ENCODE measurements at regions not wholly inside any gene's neighbourhood (a gene's known extent, or its start where the extent isn't known, plus 50 kb on each side); places are given as distances from the start of the nearest gene placed in this dataset.

DNA sequence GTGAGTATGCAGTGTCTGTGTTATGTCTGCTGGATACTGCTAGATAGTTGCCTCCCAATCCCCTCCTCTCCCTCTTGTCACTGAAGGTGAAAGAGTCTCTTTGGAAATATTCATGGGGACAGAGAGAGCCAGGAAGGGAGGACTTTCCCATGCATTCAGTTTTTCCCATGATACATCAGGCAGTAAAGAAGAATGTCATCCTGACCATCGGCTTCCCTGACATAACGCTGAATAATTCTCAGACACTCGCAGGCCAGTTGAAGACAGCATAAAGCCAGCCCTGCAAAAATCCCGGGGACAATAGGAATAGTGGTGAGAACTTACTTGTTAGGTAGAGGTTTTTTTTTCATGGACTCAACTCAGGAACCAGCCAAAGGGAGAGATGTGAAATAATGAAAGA, 58.1 kb downstream of the KLF4 start:
- no peak overlapping the region for H3K4me3 ChIP-seq (ENCODE audit: low read depth, low read length)
- DNase-seq (ENCODE audit: low read depth), result no peak

DNA sequence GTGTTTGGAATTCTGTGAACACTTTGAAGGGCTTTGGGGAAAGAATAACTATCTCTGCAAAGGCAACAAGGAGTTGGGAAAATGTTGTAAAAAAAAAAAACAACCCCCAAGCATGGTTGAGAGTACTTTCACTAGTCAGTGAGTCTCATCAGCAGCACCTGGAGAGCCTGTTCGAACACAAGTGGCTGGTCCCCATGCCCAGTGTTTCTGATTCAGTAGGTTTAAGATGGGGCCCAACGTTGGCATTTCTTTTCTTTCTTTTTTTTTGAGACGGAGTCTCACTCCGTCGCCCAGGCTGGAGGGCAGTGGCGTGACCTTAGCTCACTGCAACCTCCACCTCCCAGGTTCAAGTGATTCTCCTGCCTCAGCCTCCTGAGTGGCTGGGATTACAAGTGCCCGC, 59.5 kb downstream of the KLF4 start:
- no peak overlapping the region for H3K4me3 ChIP-seq (ENCODE audit: low read depth, low read length)
- no peak for DNase-seq (ENCODE audit: low read depth)

DNA sequence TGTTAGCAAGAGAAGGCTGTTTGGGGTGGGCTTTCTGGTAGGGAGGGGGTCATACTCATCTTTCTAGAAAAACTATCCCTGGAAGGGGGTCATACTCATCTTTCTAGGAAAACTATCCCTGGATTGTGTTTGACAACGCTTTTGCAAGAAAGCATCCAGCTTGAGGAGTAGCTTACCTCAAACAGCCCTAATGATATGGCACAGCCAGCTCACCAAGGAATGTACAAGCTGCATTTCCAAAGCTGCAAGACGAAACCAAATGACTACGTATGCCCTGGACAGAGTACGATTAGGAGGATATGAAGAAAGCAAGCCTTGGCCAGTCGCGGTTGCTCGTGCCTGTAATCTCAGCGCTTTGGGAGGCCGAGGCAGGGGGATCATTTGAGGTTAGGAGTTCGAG, 63.4 kb downstream of the KLF4 start:
- no peak for DNase-seq (ENCODE audit: low read depth)
- H3K4me3 ChIP-seq (ENCODE audit: low read depth, low read length), result no peak overlapping the region

DNA sequence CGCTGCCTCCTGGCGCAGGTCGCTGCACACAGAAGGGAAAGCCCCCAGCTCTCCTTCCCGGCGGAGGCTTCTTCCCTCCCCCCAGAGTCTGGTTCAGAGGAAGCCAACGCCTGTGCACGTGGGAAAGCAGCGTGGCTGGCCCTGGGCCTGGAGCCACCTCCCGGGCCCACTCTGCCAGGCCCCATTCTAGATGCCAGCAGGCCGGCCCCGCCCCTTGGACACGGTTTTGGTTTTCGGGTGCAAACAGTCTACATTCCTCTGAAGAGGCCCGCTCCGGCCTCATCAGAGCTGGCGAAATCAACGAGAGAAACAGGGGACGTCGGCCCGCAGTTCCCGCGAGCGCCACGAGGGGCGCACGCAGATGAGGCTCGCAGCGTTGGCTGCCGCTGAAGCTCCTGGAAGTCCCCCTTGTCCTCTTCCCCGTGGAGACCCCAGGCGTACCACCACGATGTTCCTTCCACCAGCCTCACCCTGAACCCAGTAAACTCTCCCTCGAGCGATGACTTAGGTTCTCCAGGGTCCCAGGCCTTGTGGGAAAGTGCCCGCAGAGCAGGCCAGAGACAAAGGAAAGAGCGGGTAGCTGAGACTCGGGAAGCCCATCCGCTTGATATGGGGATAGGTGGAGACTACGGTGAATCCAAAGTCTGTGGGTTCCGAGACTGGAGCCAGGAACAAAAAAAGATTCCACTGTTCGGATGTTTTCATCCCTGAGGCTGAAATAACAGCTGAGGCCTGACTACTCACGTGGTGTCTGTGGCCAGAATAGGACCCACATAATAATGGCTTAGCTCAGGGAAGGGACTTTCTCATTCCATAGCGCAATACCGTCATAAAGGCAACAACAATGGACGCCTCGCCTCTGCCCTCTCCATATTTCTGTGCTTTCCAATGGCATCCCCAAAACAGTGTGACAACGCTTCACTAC, 64.2 kb downstream of the KLF4 start:
- peak overlapping the region; percentile 24 for H3K4me3 ChIP-seq (ENCODE audit: low read depth, low read length)
- DNase-seq (ENCODE audit: low read depth), result peak; percentile 1

DNA sequence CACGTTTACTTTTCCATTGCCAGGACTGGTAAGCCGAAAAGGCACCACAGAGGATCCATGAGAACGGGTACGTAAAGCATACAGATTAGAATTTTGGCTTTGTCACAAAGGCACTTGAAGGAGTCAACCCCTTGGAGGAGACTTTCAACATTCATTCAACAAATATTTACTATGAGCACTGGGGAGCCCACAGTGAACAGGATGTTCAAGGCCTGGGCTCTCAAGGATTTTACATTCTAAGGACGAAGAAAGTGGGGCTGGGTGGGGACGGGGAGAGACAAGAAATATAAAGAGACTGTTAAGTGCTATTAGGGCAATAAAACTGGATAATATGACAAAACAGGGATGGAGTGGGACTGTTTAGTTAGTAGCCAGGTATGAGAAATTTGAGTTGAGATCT, 66.0 kb downstream of the KLF4 start:
- DNase-seq (ENCODE audit: low read depth), result no peak
- H3K4me3 ChIP-seq (ENCODE audit: low read depth, low read length), result no peak overlapping the region

DNA sequence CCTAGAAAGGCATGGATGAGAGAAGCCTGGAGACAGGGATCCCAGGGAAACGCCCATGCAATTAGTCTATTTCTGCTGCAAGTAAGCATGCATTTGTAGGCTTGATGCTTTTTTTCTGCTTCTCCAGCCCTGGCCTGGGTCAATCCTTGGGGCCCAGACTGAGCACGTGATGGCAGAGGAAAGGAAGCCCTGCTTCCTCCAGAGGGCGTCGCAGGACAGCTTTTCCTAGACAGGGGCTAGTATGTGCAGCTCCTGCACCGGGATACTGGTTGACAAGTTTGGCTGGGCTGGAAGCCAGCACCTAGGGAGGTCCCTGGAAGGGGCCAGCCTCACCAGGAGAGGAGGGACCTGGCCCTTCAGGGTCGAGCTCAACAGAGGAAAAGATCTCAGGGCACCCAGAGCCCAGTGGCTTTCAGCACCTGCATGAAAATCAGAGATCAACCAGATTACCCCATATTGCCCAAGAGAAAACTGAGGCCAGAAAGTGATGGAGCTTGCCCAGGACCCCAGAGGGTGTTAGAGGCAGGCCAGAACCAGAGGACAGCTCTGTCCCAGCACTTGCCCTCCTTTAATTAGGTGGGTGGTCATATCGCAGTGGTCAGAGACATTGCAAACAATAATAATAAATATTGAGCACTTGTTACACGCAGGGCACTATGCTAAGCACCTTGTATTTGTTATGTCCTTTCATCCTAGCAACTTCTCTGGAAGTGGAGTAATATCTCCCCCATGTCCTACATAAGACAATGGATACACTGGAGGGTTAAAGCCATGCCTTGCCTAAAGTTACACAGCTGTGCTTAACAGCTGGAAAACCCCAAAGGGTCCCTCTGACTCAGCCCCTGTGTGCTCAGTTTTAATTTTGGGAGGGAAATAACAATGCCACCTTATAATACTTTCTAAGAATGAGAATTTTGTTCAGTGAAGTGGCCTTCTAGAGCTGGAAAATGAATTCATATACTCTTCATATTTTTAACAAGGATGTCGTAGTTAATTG, 67.1 kb downstream of the KLF4 start:
- DNase-seq (ENCODE audit: low read depth), result peak; percentile 16
- no peak overlapping the region for H3K4me3 ChIP-seq (ENCODE audit: low read depth, low read length)

DNA sequence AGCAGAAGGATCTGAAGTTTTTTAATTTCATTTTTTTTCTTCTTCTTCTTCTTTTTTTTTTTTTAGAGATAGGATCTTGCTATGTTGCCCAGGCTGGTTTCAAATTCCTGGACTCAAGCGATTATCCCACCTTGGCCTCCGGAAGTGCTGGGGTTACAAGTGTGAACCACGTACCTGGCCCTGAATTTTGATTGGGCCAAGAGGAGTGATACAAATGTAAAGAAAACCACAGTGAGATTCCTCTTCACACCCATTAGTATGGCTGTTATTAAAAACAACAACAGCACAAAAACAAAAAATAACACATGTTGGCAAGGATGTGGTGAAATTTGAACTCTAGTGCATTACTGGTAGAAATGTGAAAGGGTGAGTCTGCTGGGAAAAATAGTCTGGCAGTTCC, 79.1 kb downstream of the KLF4 start:
- DNase-seq (ENCODE audit: low read depth), result no peak
- H3K4me3 ChIP-seq (ENCODE audit: low read depth, low read length), result no peak overlapping the region

DNA sequence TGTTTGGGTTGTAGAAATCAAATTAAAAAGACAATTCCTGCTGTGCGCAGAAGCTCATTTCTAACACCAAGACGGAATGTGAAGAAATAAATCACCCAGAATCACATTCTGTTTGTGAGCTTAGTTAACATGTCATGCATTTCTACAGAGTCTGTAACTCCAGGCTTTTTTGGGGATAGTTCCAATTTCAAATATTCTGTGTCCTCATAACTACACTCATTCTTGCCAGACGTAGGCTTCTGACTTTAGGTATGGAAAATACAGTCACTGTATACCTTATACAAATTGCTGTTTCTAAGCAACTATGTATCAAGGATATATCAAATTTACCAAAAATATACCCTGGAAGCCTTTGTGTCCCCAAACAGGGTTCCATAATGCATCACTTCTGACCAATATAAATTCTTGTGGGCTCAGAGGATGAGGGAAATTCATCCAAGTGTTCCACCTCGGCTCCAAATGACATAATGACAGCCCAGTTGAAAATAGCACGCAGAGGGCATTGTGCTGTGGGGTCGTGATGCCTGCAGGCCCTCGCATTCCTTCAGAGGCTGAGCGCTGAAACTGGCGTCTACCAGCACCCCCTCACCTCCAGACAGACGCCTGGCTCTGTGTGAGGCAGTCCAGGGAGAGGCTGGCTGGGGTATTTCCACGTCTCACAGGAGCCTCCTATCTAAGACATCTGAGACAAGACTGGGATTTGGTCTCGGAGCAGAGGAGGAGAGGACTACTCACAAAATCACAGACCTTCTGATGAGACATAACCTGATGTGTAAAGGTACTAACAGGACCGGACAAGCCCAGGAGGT, 79.8 kb downstream of the KLF4 start:
- H3K4me3 ChIP-seq (ENCODE audit: low read depth, low read length), result no peak overlapping the region
- DNase-seq (ENCODE audit: low read depth), result no peak

DNA sequence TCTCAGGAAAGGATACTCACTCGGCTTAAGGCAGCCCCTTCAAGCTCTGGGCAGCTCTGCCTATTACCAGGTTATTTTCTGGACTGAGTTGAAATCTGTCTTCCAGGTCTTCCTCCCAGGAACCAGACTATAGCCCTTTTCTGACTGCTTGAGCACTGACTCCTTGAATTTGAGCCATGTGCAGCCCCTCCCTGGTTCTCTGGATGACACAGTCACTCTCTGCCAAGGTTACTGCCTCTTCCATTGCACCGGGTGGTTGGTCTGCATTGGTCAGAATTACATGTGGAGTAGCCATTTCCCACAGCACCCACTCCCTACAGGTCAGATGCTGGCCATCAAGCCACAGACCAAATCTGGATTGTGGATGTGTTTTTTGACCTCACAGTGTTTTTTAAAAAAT, 81.9 kb downstream of the KLF4 start:
- no peak overlapping the region for H3K4me3 ChIP-seq (ENCODE audit: low read depth, low read length)
- no peak for DNase-seq (ENCODE audit: low read depth)

DNA sequence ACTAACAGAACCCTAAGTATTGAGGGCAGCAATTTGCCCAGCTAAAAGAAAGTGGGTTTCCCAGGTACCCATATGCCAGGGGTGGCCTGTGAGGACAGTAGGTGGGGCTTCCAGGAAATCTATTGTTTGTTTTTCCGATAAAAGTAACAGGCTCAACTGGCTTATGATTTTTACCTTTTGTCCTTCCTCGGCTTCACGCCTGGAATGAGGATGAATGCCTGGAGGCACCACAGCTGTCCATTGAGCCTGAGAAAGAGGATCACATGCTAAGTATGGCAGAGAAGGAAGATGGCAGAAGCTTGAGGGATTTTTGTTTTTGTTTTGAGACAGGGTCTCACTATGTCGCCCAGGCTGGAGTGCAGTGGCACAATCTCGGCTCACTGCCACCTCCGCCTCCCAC, 84.1 kb downstream of the KLF4 start:
- H3K4me3 ChIP-seq (ENCODE audit: low read depth, low read length), result no peak overlapping the region

DNA sequence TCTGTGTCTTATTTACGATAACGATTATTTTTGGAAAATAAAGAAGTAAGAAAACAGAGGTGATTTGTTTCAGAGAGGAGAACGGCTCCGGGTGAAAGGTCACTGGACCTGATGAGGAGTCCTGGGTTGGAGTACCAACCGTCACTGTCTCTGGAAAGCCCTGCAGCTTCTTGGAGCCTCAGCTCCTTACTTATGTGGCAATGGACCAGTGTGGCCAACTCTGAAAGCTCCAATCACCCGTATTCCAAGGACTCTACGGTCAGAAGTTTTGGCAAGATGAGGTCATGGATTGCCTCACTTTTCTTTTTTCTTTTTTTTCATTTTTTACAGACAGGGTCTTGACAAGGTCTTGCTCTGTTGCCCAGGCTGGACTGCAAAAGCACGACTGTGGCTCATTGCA, 84.8 kb downstream of the KLF4 start:
- no peak overlapping the region for H3K4me3 ChIP-seq (ENCODE audit: low read depth, low read length)
- DNase-seq (ENCODE audit: low read depth), result no peak

More for the DNA sequence above, 84.1 kb downstream of the KLF4 start:
- DNase-seq (ENCODE audit: low read depth), result no peak

DNA sequence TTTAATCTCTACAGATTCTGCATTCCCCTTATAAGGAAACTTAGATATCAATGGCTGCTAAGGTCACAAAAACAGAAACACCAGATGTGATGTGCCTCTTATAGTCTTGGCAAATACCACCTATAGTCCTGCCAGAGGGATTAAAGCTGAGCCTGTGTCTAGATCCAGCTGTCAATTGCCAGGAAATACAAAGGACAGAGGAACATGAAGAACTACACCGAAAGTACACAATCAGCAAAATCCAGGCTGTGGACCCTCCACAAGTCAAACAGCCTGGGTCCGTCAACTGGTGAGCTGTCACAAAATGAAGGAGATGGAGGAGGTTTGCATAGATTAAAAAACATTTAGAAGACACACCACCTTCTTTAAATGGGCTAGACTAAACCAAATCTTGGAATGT, 85.4 kb downstream of the KLF4 start:
- no peak for DNase-seq (ENCODE audit: low read depth)
- H3K4me3 ChIP-seq (ENCODE audit: low read depth, low read length), result no peak overlapping the region

DNA sequence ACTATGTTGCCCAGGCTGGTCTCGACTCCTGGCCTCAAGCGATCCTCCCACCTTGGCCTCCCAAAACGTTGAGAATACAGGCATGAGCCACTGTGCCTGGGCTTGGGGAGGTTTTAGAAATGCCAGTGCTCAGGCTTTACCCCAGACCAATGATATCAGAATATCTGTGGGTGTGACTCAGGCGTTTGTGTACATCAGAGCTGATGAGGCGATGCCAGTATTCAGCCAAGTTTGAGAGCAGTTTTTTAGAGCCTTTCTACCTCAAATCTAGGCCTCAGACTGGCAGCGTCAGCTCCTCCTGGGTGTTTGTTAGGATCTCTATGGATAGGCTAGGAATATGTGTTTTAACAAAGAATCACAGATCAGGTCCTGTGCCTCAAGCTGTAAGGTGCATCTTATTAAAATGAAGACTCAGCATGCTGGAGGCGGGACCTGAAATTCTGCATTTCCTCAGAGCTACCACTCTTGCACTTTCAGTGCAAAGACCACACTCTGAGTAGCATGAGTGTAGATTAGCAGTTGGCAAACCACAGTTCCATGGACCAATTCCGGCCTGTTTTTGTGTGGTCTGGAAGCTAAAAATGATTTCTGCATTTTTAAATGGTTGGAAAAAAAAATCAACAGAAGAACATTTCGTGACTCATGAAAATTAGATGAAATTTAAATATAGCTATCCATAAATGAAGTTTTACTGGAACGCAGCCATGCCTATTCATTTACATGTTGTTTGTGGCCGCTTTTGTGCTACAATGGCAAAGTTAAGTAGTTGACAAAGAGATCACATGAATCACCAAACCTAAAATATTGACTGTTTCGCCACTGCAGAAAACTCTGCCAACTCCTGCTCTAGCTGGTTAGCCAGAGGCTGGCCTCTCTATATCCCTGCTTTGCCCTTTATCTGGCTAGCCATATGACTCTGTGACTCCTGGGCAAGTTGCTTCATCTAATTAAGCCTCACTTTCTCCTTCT, 92.2 kb downstream of the KLF4 start:
- DNase-seq (ENCODE audit: low read depth), result no peak
- no peak overlapping the region for H3K4me3 ChIP-seq (ENCODE audit: low read depth, low read length)

DNA sequence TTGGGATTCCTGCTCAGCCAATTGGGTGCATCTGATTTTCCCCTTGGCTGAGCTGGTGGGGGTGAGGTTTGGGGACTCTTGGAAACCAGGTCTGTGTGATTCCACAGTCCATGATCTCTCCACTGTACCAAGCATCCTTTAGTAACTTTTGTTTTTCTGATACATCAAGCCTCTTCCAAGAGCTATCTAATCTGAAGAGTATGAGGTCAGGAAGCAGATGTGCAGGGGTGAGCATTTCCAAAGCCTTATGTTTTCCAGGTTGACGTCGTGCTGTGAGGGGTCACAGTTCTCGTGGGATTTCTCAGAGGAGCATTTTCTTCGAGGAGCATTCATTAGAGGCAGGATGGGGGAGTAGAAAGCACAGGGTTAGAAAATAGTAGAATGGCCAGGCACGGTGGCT, 95.3 kb downstream of the KLF4 start:
- DNase-seq (ENCODE audit: low read depth), result no peak
- no peak overlapping the region for H3K4me3 ChIP-seq (ENCODE audit: low read depth, low read length)

DNA sequence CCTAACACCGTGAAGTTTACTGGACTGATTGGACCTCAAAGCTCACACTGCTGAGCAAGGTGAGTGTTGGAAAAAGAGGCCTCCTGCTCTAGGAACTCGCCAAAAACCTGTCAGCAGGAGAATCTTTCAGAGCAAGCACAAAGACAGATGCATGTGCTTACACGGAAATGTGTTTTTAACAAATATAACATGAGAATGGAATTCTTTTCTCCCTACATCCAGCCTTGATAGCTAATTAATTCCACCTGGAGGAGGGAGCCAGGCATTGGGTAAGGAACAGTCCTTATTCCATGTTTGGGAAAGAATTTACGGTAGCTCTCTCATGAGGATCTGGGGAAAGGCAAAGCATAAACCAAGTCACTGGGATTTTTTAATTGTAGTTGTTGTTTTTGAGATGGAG, 98.8 kb downstream of the KLF4 start:
- no peak overlapping the region for H3K4me3 ChIP-seq (ENCODE audit: low read depth, low read length)
- DNase-seq (ENCODE audit: low read depth), result no peak

DNA sequence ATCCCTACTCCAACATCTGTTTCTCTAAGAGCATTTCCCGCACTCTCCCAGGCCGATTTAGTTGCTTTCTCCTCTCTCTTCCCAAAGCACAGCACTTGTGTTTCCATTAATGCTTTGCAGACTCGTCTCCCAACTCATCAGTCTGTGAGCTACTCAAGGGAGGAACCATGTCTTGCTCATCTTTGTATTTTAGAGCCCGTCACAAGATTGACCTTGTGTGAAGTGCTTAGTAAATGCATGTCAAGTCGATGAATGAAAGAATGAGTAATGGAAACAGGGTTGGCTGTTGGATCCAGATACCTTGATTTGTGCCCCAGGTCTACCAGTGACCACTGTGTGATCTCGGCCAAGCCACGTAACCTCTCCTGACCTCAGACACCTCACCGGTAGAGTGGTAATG, 99.3 kb downstream of the KLF4 start:
- DNase-seq (ENCODE audit: low read depth), result no peak
- no peak overlapping the region for H3K4me3 ChIP-seq (ENCODE audit: low read depth, low read length)

DNA sequence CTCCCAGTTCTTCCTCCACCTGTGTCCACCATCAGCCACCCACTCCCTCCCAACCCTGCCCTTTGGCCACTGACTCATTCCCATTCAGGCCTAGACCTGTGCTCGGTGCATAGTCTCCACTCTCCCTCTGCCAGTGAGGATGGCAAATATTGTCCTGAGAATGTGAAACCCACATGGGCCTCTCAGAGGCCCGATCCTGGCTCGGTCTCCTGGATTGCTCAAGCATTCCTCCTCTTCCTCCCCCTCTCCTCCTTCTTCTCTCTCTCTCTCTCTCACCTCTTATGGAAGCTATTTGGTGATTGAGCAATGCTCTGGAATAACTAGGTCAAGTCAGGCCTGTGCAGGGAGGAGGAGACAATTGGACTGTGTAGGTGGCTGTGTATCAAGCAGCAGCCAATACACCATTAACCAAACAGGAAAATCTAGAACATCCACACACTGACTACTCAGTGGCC, 99.9 kb downstream of the KLF4 start:
- H3K4me3 ChIP-seq (ENCODE audit: low read depth, low read length), result no peak overlapping the region
- peak; percentile 67 for DNase-seq (ENCODE audit: low read depth)

DNA sequence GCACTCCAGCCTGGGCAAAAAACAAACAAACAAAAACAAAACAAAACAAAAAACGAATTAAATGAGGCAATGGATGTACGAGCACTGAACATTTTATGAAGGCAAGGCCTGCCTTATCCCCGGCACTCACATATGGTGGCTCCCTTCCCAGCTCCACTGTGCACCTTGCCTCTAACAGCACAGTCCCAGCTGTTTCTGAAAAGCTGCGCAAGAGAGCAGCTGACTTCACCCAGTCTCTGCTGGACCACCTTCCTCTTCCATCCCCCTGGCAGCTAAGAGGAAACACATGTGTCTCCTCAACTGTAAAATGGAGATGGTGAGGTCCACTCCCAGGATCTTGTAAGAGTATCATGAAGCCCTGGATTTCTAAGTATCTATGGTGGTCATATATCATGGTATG, 100.7 kb downstream of the KLF4 start:
- DNase-seq (ENCODE audit: low read depth), result no peak

More for the DNA sequence above, 100.7 kb downstream of the KLF4 start:
- no peak overlapping the region for H3K4me3 ChIP-seq (ENCODE audit: low read depth, low read length)

All from skeletal muscle cell (primary cell).